Stimulated activated naive CD4-positive, alpha-beta T cell (primary cell): ENCODE measurements at regions not wholly inside any gene's neighbourhood (a gene's known extent, or its start where the extent isn't known, plus 50 kb on each side); places are given as distances from the start of the nearest gene placed in this dataset.
"Not testable (repeated sequence)": the region's sequence is repeated elsewhere in the genome, so short reads cannot be mapped to it uniquely, and the experiment has no call there.

Source experiments
- DNase-seq, 6 experiments: peaks; one replicate each; lab custom pipeline; 2025; lab: John Stamatoyannopoulos, UW

DNA sequence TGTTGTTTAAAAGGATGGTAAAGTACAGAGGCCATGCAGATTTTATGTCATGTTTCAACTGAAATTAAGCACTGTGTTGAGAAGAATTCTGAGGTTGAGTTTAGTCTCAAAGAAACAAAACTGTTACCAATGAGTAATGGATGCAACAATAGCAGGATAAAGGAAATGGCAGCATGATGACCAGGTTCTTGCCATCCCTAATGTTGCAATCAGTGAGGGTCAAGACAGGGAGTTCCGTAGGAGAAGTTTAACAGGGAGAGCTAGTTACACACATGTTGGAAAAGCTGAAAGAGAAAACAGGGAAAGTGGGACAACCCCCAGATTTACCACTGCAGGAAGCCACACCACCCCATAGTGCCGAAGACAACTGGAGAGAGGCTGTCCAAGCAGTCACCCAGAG, 343.8 kb upstream of the EPHA4 start:
- DNase-seq: no peak

DNA sequence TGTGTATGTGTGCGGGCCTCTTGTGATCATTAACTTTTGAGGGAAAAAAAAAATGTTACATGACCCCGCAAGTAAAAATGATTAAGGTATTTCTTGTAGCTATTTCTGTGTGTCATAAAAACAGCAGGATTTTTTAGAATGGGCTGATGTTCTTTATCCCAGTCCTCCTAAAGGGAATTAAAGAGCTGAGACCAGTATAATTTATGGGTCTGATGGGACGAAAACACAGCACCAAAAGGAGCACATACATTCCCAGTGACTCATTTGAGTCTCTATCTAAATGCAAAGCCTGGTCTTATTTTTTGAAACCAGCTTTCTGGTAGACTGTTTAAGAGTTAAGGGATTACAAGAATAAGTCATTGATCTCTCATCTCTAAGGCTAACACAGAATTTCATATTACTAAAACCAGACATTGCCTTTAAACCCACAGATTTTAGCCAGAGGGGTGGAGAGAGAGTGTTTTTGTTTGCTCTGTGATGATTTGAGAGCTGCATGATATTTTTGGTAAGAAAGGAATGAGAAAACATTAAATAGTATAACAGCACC, 342.3 kb upstream of the EPHA4 start:
- DNase-seq: no peak

DNA sequence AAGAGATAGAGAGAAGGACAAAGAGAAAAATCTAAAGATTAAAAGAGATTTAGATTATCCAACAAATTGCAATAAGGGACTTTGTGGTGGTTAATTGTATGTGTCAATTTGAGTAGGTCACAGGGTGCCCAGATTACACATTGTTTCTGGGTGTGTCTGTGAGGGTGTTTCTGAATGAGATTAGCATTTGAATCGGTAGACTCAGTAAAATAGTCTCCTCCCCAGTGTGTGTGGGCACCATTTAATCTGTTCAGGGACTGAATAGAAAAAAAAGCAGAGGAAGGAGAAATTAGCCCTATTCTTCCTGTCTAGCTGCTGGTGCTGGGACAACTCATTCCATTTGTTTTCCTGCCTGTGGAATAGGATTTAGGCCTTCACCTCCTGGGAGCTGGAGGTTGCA, 339.8 kb upstream of the EPHA4 start:
- no peak for DNase-seq

DNA sequence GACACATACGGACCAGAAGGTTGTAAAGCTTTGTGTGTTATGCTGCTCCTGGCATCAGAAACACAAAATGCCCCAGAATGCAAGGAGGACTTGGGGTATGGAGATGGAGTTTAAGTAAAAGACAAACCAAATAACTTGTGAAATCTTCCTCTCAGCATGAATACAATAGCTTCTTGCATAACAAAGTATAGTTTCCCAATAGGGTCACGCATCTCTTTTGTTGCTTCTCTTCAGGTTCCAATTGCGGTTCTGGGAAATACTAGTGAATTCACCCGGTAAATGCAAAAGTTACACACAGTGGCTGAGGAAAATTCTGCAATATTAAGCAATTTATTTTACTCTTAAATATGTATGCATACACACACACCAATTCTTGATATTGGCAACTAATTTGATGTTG, 339.2 kb upstream of the EPHA4 start:
- no peak for DNase-seq

DNA sequence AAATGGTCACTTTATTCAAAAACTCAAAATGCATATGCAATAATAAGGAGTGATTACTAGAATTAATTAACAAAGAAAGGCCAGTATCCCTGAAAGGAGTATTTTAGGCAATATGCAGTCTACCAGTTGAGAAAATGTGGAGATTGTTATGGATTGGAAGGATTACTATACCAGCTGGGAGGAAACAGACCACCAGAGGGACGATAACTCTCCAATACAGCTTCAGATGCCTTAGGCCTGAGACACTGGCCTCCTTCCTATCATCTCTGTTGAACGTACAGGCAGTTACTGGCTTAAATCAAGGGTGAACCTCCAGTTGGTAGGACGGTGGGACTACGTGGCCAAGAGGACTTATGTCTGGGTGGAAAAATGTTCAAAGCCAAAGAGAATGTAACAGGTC, 336.4 kb upstream of the EPHA4 start:
- no peak for DNase-seq

DNA sequence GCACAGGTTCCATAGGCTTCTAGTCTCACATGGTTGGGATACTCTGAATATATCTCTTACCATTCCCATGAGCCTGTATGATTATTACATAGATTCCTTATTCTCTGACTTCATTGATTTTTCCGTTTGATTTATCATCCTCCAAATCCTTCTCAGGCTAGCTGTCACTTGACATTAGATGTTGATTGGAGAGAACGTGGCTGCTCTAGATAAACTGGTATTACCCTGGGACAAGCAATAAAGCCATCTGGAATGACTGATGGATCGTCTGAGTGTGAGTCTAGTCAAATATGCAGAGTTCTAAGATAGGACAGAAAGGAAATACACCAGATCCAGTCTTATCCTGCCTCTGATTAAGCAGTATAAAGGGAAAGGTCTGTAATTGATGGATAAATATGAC, 325.6 kb upstream of the EPHA4 start:
- no peak for DNase-seq

DNA sequence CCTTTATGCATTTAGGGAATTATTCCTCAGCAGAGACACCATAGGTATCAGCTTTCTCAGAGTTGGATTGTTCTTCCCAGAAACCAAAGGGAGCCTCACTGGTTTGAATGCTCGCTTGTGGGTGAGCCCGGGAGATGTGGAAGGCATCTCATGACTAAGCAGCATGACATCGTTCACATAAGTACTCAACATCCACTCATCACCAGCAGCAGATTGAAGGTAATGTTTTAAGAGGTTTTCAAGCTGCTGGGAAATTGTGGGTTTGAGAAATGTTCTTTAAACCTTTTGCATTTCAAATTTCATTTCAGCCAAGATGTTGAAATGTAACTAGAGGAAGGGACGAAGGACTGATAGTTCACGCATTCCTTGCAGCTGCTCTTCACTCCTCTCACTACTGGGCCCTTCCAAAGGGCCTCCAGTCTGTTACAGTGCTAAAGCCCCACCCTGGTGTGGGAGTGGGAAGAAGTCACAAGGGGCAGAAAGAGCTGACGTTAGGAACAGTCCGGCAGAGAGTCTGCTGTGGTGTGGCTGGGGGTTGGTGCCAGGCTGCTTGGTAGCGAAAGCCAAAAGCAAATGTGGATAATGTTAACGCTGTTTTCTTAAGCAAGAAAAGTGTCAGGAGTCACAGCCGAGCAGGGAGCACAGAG, 324.5 kb upstream of the EPHA4 start:
- DNase-seq: no peak

DNA sequence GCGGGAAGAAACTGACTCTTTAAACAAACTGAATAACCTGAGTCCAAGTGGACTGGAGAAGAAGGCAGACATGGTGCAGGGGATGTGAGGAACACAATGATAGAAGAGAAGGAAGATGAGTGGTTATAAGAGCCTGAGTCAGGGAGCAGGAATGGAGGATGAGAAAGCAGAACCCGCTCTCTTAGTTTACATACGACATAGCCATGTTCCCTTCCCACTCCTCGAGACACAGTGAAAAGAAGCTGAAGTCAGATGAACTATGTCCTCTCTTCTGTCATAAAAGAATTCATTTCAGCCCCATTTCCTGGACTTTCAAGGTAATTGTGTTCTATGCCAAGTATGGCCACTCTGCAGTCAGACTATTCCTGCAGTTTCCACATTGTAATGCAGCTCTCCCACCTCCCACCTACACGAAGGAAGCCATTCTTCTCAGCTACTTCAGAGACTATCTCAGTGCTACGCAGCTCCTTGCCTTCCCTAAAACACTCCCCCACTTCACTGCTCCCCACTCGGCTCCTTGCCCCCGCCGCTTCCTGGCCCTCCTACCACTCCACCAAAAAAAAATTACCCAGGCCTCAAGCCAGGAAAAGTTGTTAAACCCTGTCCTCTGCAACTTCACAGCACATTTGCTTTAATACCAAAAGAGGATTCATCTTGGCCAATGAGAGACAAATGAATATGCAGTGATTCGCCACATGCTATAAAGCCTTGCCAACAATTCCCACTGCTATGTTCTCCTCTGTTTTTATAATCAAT, 323.4 kb upstream of the EPHA4 start:
- no peak for DNase-seq

DNA sequence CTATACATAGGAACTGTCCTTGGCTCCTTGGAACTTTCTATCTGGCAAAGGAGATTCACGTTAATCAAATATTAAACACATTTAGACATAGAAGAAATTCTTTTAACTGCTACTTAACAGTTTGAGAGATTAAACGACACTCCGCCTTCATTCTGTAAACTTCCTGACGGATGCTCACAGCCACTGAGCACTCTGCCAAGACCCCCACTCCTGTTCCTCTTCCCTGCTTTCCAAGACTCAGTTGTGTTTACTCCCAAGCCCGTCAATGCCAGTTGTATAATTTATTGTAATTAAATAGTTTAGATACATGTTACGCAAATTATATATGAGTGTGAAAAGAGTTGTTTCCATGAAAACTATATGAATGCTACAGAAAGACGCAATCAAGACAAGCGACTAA, 321.4 kb upstream of the EPHA4 start:
- DNase-seq: no peak

DNA sequence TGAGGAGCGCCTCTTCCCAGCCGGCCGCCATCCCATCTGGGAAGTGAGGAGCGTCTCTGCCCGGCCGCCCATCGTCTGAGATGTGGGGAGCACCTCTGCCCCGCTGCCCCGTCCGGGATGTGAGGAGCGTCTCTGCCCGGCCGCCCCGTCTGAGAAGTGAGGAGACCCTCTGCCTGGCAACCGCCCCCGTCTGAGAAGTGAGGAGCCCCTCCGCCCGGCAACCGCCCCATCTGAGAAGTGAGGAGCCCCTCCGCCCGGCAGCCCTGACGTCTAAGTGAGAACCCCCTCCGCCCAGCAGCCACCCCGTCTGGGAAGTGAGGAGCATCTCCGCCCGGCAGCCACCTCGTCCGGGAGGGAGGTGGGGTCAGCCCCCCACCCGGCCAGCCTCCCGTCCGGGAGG, 319.9 kb upstream of the EPHA4 start:
- DNase-seq: not testable (repeated sequence)

DNA sequence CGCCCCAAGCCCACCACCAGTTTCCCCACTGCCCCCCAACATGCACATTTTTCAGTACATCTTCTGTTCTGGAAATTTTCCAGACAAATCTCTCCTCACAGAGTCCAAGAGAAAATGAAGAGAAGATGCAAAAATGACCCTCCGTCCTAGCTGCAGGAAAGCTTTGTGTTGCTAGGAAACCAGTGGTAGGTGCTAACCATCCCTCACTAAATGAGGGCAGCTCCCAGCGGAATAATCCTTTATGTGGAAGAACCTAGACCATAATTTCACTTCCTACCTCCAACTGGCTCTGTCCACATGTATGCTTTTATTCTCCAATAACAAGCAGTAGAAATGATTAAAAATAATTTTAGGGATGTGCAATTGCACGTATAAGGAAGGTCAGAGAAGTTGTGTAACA, 311.9 kb upstream of the EPHA4 start:
- DNase-seq: no peak

DNA sequence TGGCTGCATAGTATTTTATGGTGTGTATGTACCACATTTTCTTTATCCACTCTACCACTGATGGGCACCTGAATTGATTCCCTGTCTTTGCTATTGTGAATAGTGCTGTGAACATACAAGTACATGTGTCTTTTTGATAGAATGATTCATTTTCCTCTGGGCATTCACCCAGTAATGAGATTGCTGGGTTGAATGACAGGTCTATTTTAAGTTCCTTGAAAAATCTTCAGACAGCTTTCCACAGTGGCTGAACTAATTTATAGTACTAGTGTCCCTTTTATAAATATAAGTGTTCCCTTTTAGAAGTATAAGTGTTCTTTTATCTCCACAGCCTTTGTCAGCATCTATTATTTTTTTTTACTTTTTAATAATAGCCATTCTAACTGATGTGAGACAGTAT, 303.9 kb upstream of the EPHA4 start:
- no peak for DNase-seq

DNA sequence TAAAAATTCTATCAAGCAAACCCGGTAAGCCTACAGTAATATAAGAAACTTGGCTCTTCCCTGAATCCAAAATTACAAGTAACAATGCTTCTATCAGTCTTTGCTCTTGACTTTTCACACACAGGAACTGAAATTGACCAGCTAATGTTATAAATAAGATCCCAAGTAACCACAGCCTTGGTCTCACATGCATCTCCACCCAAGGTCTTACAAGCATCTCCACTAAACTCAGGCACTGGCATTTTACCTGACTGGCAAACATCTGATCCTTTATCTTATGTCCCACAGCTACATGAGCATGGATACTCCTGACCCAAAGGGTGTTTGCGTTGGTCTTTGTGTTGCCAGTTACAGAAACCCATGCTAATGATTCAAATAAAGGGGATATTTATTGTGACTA, 302.3 kb upstream of the EPHA4 start:
- no peak for DNase-seq

DNA sequence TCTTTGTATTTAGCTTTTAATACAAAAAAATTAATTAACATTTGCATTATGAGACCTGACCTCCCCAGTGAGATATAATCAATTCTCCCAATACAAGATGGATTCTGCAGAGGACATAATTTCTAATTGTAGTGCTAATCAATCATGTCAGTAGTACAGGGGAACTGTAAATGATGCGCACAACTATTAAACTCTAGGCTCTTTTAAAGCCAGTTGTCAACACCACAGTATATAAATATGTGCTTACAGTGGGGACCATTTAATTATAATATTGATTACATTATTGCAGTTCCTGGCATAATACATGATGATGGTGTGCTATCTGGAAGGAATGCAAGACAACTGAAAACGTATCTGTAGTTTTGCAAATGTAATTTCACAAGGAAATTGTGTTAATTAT, 285.6 kb upstream of the EPHA4 start:
- DNase-seq: no peak

DNA sequence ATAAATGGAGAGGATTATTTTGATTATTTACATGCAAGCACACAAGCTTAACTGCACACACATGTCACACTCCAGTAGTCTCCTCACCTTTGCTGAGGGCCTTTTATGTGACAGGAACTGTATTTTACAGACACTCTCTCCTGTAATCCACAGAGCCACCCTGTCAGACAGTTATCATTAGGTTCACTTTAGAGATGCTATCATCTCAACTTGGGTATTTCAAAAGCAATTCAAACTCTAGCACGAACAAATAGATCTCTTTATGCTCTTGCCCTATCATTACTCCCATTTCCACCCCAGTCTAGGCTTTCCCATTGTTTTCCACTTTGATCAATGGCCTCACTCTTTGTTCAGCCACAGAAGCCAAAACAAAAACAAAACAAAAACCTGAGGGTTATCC, 281.2 kb upstream of the EPHA4 start:
- DNase-seq: no peak

DNA sequence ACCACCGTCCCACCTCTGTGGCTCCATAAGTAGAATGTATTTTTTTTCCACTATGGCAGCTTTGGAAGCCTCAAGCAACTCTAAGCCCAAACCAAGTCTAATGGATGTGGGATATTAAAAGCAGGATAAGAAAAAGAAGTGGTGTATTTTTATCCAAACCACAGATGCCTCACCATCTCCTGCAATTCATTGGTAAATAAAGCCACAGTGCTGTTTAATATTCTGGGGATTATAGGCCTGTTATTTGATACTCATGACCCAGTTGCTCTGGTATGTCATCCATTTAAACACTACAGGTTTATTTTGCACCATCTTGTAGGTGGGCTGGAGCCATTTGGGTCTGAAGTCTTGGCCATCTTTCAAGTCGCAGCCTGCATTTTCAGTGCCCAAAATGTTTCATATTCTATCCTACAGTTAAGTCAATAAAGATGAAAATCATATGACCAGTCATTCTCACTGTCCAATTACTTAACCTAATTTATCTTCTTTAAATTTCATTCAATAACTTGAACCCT, 279.5 kb upstream of the EPHA4 start:
- no peak for DNase-seq

DNA sequence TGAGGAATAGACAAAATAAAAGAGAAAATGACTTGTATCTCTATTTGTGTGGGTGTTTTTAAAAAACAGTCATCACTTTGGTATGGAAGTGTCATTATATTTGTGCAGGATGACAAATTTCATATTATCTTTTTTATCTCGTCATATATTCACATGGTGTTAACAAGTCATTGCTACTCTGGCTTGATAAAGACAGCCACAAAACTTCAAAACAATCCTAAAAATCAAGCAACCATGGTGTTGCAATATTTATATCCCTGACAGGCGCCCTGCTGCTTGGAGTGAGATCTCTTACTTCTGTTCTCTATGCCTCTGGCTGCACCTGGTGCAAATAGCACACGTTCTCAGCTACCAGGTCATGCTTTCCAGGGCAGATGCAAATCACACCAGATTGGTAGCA, 278.0 kb upstream of the EPHA4 start:
- DNase-seq: no peak

DNA sequence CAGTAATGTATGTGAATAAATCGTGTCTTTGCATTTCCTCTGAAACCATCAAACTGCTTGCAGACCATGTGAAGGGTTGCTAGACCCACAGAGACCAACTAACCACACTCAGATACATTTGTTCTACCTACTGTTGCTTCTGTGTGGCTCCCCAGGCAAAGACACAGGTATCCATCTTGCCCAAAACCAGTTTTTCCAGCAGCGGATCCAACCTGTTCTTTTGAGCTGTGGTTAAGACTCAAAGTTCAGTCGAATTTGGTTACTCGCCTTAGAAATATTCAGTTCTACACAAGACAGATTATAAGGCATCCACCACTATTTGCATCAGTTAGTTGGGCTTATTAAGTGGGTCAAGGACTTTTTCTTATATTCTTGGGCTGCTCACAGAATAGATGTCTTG, 276.2 kb upstream of the EPHA4 start:
- DNase-seq: no peak

DNA sequence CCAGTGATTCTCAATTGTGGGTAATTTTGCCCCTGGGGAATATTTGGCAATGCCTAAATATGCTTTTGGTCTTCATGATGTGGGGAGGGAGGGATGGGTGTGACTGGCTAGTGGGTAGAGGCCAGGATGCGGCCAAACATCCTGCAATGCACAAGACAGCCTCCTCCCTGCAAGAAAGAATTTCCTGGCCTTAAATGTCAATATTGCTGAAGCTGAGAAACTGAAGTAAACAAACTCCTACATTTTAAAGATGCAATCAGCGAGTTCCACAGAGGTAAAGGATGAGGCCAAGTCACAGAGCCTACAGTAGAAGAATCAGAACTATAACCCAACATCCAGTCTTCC, 272.9 kb upstream of the EPHA4 start:
- DNase-seq: no peak

DNA sequence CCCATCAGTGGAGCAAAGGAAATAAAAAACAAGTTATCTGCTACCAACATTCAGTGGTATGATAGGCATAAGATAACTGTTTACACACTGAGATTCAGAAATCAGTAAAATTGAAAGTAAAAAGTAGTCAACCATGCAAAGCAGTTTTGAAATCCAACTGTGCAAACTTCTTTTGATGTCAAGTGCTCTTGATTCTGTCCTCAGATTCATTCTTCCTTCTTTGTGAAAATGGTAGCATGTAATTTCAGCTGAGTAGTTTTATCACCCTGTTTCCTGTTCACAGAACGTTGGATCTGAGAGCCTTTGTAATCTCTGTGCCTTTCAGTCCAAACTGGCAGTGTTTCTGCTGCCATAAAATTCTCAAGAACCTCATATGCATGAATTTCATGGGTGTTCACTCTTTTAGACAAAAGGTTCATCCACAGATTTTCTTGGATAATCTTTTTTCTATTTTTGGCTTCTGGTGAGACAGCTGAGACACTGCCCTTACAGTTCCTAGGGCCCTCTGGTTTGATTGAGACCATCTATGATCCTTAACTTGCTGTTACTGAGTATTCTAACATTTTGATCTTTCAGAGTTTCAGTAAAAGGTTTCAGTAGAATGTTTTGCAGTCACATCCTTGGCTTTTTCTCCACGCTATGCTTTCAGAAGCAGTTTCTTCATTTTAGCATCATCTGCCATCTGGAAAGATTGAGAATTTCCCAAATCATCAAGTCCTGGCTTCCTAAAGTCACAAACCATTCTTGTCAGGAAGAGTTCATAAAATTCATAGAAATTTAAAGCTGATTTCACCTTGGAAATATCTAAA, 272.3 kb upstream of the EPHA4 start:
- DNase-seq: no peak

DNA sequence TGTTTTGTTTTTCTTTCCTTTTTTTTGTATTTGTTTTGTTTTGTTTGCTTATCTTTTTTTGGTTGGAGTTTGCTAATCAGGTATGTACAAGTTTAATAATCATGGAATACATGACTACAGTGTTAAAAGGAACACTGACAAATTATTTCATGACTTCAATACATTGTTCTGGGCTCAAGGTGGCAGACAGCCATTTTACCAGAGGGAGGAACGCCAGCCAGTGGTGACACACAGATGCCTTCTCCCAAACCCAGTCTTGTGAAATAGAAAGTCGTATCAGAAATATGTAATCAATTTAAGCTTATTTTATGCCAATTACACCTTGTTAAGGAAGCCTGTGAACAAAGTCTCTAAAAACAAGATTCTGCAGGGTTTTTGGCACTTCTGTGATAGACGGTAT, 264.0 kb upstream of the EPHA4 start:
- DNase-seq: no peak

DNA sequence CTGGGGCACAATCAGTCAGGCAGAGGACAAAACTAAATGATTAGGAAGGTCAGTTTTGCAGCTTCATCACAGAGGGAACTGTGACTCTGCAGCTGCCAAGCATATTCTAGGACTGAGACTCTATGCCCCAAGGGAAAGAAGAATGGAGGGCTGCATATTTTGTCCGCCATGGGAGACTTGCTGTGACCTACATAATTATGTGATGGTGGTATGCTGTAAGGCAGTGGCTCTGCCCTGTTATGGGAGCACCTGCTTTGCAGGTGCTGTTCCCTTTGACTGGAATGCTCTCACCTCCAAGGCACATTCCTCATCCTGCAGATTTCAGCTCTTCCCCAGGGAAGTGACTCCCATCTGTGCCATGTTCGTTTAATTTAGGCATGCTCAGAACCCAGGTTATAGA, 261.9 kb upstream of the EPHA4 start:
- DNase-seq: no peak

DNA sequence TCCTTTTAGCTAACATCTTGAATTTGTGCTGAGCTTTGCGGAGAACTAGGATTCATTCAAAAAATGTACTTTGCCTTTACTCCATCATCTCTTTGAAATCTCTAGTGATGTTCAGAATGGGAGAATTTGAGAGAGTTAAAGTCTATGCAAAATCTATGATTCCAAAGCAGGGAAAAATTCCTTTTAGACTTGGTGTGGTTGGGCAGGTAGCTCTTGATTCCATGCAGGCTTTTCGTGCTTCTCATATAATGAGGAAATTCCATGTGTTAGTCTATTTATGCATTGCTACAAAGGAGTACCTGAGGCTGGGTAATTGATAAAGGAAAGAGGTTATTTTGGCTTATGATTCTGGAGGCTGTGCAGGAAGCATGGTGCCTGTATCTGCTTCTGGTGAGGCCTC, 258.9 kb upstream of the EPHA4 start:
- DNase-seq: no peak
